Mesothelial cell of epicardium (in vitro differentiated cells): ENCODE measurements at regions not wholly inside any gene's neighbourhood (a gene's known extent, or its start where the extent isn't known, plus 50 kb on each side); places are given as distances from the start of the nearest gene placed in this dataset.

Experiments
- DNase-seq, 2 experiments: peaks; one replicate each; pipeline ENCODE4 v3.0.0; 2021; ENCODE audit warnings: low spot score in 2 of 2; ENCODE audit not compliant: unreplicated experiment in 2 of 2
- H3K27ac Mint-ChIP-seq: 2 replicates; pipeline ENCODE4 v1.8.0; 2021; ENCODE audit warnings: mixed read lengths
- H3K27me3 Mint-ChIP-seq: 2 replicates; pipeline ENCODE4 v1.8.0; 2021; ENCODE audit warnings: low read depth, mixed read lengths
- H3K36me3 Mint-ChIP-seq: 2 replicates; pipeline ENCODE4 v1.8.0; 2021; ENCODE audit warnings: mixed read lengths
- H3K4me1 Mint-ChIP-seq: 2 replicates; pipeline ENCODE4 v1.8.0; 2021; ENCODE audit warnings: mixed read lengths
- H3K4me3 Mint-ChIP-seq: 2 replicates; pipeline ENCODE4 v1.8.0; 2021; ENCODE audit warnings: mild to moderate bottlenecking, moderate library complexity, mixed read lengths
- H3K9me3 Mint-ChIP-seq: 2 replicates; pipeline ENCODE4 v1.8.0; 2021; ENCODE audit warnings: mixed read lengths
- TF ChIP-seq, protein P1 (sequence below): fragments of 200-600 bp; sonication (generic); IDR thresholded peaks from one replicate; pipeline ENCODE4 v1.5.0; 2021; ENCODE audit warnings: antibody characterized with exemption; ENCODE audit not compliant: unreplicated experiment

- peaks cover 49% of the 10 kb centered on the region for H3K4me1 Mint-ChIP-seq
- H3K36me3 Mint-ChIP-seq: no peaks in the 10 kb centered on the region
- TF ChIP-seq, protein P1, sequence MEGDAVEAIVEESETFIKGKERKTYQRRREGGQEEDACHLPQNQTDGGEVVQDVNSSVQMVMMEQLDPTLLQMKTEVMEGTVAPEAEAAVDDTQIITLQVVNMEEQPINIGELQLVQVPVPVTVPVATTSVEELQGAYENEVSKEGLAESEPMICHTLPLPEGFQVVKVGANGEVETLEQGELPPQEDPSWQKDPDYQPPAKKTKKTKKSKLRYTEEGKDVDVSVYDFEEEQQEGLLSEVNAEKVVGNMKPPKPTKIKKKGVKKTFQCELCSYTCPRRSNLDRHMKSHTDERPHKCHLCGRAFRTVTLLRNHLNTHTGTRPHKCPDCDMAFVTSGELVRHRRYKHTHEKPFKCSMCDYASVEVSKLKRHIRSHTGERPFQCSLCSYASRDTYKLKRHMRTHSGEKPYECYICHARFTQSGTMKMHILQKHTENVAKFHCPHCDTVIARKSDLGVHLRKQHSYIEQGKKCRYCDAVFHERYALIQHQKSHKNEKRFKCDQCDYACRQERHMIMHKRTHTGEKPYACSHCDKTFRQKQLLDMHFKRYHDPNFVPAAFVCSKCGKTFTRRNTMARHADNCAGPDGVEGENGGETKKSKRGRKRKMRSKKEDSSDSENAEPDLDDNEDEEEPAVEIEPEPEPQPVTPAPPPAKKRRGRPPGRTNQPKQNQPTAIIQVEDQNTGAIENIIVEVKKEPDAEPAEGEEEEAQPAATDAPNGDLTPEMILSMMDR: no peak
- no peak for DNase-seq
- no peak overlapping the region for H3K27ac Mint-ChIP-seq
- no peaks in the 10 kb centered on the region for H3K27me3 Mint-ChIP-seq
- H3K4me3 Mint-ChIP-seq: no peak overlapping the region
- no peaks in the 10 kb centered on the region for H3K9me3 Mint-ChIP-seq
Measured at GRCh38 chr6:23177806-23178205, 608.4 kb downstream of the HDGFL1 start.

GRCh38 chr6:23179994-23180393 is 610.6 kb downstream of the HDGFL1 start:
- no peak overlapping the region for H3K4me3 Mint-ChIP-seq
- H3K9me3 Mint-ChIP-seq: no peaks in the 10 kb centered on the region
- no peaks in the 10 kb centered on the region for H3K36me3 Mint-ChIP-seq
- DNase-seq: no peak
- peaks cover 41% of the 10 kb centered on the region for H3K4me1 Mint-ChIP-seq
- TF ChIP-seq, protein P1: no peak
- H3K27ac Mint-ChIP-seq: peak overlapping the region; percentile 84
- H3K27me3 Mint-ChIP-seq: no peaks in the 10 kb centered on the region

- H3K27me3 Mint-ChIP-seq: no peaks in the 10 kb centered on the region
- no peaks in the 10 kb centered on the region for H3K9me3 Mint-ChIP-seq
- H3K27ac Mint-ChIP-seq: peak overlapping the region; percentile 84
- TF ChIP-seq, protein P1: no peak
- peaks cover 38% of the 10 kb centered on the region for H3K4me1 Mint-ChIP-seq
- no peaks in the 10 kb centered on the region for H3K36me3 Mint-ChIP-seq
- DNase-seq: no peak
- H3K4me3 Mint-ChIP-seq: no peak overlapping the region
Measured at GRCh38 chr6:23180504-23181293, 611.3 kb downstream of the HDGFL1 start.

- Mint-ChIP-seq H3K9me3 (no peaks in the 10 kb centered on the region), H3K36me3 (no peaks in the 10 kb centered on the region), H3K27me3 (no peaks in the 10 kb centered on the region), H3K4me1 (peaks cover 32% of the 10 kb centered on the region), H3K27ac (peak overlapping the region; percentile 73), H3K4me3 (no peak overlapping the region)
- no peak for DNase-seq
- TF ChIP-seq, protein P1: no peak
Measured at GRCh38 chr6:23181356-23182110, 612.2 kb downstream of the HDGFL1 start.

GRCh38 chr6:23183846-23184245 is 614.5 kb downstream of the HDGFL1 start:
- no peaks in the 10 kb centered on the region for H3K27me3 Mint-ChIP-seq
- H3K27ac Mint-ChIP-seq: no peak overlapping the region
- peaks cover 28% of the 10 kb centered on the region for H3K4me1 Mint-ChIP-seq
- no peaks in the 10 kb centered on the region for H3K9me3 Mint-ChIP-seq
- DNase-seq: no peak
- H3K36me3 Mint-ChIP-seq: no peaks in the 10 kb centered on the region
- TF ChIP-seq, protein P1: no peak
- no peak overlapping the region for H3K4me3 Mint-ChIP-seq
